HG03196 (cell line): ENCODE measurements at regions not wholly inside any gene's neighbourhood (a gene's known extent, or its start where the extent isn't known, plus 50 kb on each side); places are given as distances from the start of the nearest gene placed in this dataset.
"Not testable (repeated sequence)": the region's sequence is repeated elsewhere in the genome, so short reads cannot be mapped to it uniquely, and the experiment has no call there.

ENCODE experiments used
- ATAC-seq: cut with Tn5 transposase; IDR thresholded peaks from one replicate; pipeline ENCODE4 v1.9.1; 2021; ENCODE audit not compliant: unreplicated experiment

GRCh38 chr5:103389846-103390245, 131.3 kb downstream of the MACIR start:
- ATAC-seq = no peak

- ATAC-seq = no peak
These were observed 130.8 kb downstream of the MACIR start for GRCh38 chr5:103389357-103389756.

GRCh38 chr5:103385722-103386121, 127.2 kb downstream of the MACIR start:
- no peak for ATAC-seq

GRCh38 chr5:103377638-103378037, 119.1 kb downstream of the MACIR start:
- not testable (repeated sequence) for ATAC-seq

GRCh38 chr5:103375863-103376591, 117.5 kb downstream of the MACIR start:
- no peak for ATAC-seq

GRCh38 chr5:103375350-103375749, 116.8 kb downstream of the MACIR start:
- ATAC-seq = no peak

GRCh38 chr5:103374473-103374963, 116.0 kb downstream of the MACIR start:
- no peak for ATAC-seq

- no peak for ATAC-seq
These were observed 115.3 kb downstream of the MACIR start for GRCh38 chr5:103373597-103374472.

- no peak for ATAC-seq
These were observed 112.6 kb downstream of the MACIR start for GRCh38 chr5:103371046-103371607.

- ATAC-seq = no peak
These were observed 110.9 kb downstream of the MACIR start for GRCh38 chr5:103369125-103370120.

GRCh38 chr5:103367702-103368101, 109.1 kb downstream of the MACIR start:
- no peak for ATAC-seq

GRCh38 chr5:103366918-103367549, 108.5 kb downstream of the MACIR start:
- ATAC-seq = no peak

- ATAC-seq = no peak
These were observed 105.5 kb downstream of the MACIR start for GRCh38 chr5:103364074-103364473.

GRCh38 chr5:103362211-103362610, 103.6 kb downstream of the MACIR start:
- ATAC-seq = no peak

- ATAC-seq = no peak
These were observed 101.9 kb downstream of the MACIR start for GRCh38 chr5:103360475-103360874.

- no peak for ATAC-seq
These were observed 99.9 kb downstream of the MACIR start for GRCh38 chr5:103358305-103358995.

GRCh38 chr5:103357636-103358035, 99.1 kb downstream of the MACIR start:
- no peak for ATAC-seq

GRCh38 chr5:103356350-103357091, 98.0 kb downstream of the MACIR start:
- ATAC-seq = no peak

GRCh38 chr5:103355579-103355978, 97.0 kb downstream of the MACIR start:
- no peak for ATAC-seq
